Skeletal muscle satellite cell (primary cell): ENCODE measurements at regions not wholly inside any gene's neighbourhood (a gene's known extent, or its start where the extent isn't known, plus 50 kb on each side); places are given as distances from the start of the nearest gene placed in this dataset.

Experiments
- H3K27me3 ChIP-seq: 2 replicates; pipeline ENCODE4 v1.7.0; 2013; ENCODE audit warnings: low read length; ENCODE audit not compliant: control insufficient read depth, insufficient read depth
- H3K36me3 ChIP-seq: 2 replicates; pipeline ENCODE4 v1.7.0; 2013; ENCODE audit warnings: mild to moderate bottlenecking, control low read depth, low read length; ENCODE audit not compliant: insufficient read depth
- H3K4me1 ChIP-seq: 2 replicates; pipeline ENCODE4 v1.7.0; 2013; ENCODE audit warnings: low read length; ENCODE audit not compliant: control insufficient read depth, insufficient read depth
- H3K4me2 ChIP-seq: 2 replicates; pipeline ENCODE4 v1.7.0; 2013; ENCODE audit warnings: mild to moderate bottlenecking, low read length
- H3K4me3 ChIP-seq: 2 replicates; pipeline ENCODE4 v1.7.0; 2013; ENCODE audit warnings: low read length
- H3K9ac ChIP-seq: 2 replicates; pipeline ENCODE4 v1.7.0; 2013; ENCODE audit warnings: mild to moderate bottlenecking, low read depth, low read length, moderate library complexity
- H3K9me3 ChIP-seq: replicated peaks from 2 replicates; pipeline ENCODE4 v1.7.0; 2013; ENCODE audit warnings: mild to moderate bottlenecking, control low read depth, low read length

DNA sequence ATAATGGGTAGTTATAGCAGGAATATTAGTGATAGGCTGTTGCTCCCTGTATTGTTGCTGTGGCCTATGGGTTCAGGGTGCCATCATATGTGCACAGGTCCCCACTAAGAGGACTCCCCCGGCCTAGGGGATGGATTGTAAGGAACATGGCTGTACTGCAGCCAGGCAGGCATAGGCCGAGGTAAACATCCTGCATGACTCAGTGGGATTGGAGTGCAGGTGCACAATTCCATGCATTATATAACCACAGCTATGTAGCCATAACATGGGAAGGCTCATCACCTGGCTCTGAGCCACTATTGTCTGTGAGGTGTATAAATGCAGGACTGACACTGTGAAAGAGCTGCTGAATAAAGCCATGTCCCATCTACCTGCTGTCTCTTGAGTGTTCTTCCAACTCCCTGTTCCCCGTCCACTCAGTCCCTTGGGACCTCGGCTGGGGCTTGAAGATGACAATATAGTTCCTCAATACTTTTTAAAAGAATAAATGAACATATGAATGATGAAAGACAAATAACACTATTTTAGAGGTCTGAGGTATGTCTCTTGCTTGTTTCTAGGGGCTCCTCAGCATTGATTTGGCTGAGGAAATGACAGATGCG lies 425.2 kb downstream of the IDS start:
- H3K4me1 ChIP-seq, result no peaks in the 10 kb centered on the region
- no peak overlapping the region for H3K9ac ChIP-seq
- H3K27me3 ChIP-seq, result no peaks in the 10 kb centered on the region
- no peaks in the 10 kb centered on the region for H3K36me3 ChIP-seq
- no peak overlapping the region for H3K4me3 ChIP-seq
- H3K9me3 ChIP-seq, result peaks cover 5% of the 10 kb centered on the region
- no peak overlapping the region for H3K4me2 ChIP-seq

DNA sequence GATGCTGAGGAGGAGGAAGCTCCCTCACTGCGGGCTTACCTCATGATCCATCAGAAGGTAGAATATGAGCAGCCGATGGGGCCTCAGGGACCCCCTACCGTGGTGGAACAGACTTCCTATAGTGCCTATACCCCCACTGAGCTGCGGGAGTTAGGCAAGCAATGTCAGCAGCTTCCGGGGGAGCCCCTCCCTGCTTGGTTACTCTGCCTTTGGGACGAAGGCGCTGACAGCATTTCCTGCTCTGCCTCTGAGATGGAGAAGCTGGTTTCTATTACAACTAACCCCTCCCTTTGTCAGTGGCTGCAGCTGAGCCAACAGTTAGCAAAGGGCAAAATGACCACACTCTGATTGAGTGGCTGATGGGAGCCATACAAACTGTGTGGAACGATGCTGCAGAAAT lies 430.7 kb downstream of the IDS start:
- Histone ChIP-seq H3K9ac (no peak overlapping the region), H3K4me1 (no peaks in the 10 kb centered on the region), H3K9me3 (peaks cover 5% of the 10 kb centered on the region), H3K27me3 (no peaks in the 10 kb centered on the region), H3K4me3 (no peak overlapping the region), H3K4me2 (no peak overlapping the region), H3K36me3 (no peaks in the 10 kb centered on the region)

DNA sequence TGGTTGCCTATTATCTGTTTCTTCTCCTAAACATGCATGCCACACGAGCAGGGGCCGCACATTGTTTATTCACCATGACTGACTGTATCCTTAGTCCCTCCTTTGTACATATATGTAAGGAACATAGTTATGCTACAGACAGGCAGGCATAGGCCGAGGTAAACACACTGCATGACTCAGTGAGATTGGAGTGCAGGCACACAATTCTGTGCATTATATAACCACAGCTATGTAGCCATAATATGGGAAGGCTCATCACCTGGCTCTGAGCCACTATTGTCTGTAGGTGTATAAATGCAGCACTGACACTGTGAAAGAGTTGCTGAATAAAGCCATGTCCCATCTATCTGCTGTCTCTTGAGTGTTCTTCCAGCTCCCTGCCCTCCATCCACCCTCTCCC lies 431.6 kb downstream of the IDS start:
- Histone ChIP-seq H3K9me3 (peaks cover 5% of the 10 kb centered on the region), H3K4me3 (no peak overlapping the region), H3K36me3 (no peaks in the 10 kb centered on the region), H3K4me1 (no peaks in the 10 kb centered on the region), H3K9ac (no peak overlapping the region), H3K27me3 (no peaks in the 10 kb centered on the region), H3K4me2 (no peak overlapping the region)

DNA sequence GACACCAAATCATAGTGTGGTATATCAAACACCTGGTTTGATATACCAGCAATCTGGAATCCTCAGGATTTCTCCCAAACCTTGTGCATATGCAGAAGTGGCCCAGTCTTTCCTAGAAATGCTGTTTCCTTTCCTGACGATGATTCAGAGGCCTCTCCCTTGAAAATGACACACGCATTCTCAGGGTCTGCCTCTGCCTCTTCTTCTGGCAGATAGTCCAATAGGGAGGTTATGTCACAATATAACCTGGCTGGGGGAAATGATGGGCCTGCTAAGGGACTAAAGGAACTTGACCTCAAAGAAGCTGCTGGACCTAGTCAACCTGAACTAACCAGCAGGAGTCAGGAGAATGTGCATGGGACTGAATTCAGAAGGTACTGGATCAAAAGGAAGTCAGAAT lies 435.2 kb downstream of the IDS start:
- no peak overlapping the region for H3K4me3 ChIP-seq
- H3K4me2 ChIP-seq, result no peak overlapping the region
- no peaks in the 10 kb centered on the region for H3K9me3 ChIP-seq
- no peaks in the 10 kb centered on the region for H3K36me3 ChIP-seq
- no peak overlapping the region for H3K9ac ChIP-seq
- no peaks in the 10 kb centered on the region for H3K4me1 ChIP-seq
- no peaks in the 10 kb centered on the region for H3K27me3 ChIP-seq

DNA sequence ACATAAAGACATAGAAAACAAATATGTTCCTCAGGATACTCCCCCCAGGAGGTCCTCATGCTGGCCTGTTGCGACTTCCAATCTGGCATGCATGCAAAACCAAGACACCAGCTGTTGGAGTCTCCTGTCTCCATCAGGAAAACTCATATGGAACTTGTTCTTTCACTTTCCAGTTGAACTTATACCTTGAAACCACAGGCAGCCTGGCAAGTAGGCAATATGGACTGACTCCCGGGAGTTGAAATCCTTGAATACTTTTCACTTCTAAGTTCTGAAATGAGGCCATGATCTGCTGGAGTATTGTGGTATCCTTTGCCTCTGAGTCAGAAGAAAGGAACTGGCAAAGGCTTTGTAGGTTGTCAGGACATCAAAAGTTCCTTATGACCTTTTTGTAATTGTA lies 444.2 kb downstream of the IDS start:
- H3K4me1 ChIP-seq, result no peaks in the 10 kb centered on the region
- H3K4me2 ChIP-seq, result no peak overlapping the region
- H3K27me3 ChIP-seq, result no peaks in the 10 kb centered on the region
- H3K9ac ChIP-seq, result no peak overlapping the region
- no peaks in the 10 kb centered on the region for H3K36me3 ChIP-seq
- no peak overlapping the region for H3K4me3 ChIP-seq
- no peaks in the 10 kb centered on the region for H3K9me3 ChIP-seq
